Neuronal stem cell (in vitro differentiated cells): ENCODE measurements at regions not wholly inside any gene's neighbourhood (a gene's known extent, or its start where the extent isn't known, plus 50 kb on each side); places are given as distances from the start of the nearest gene placed in this dataset.

Experiments used
- DNase-seq: peaks from one replicate; pipeline ENCODE4 v3.0.0-alpha.2; 2013; ENCODE audit warnings: low spot score
- H2AFZ ChIP-seq: one replicate; pipeline ENCODE4 v1.6.1; 2013; ENCODE audit warnings: mild to moderate bottlenecking, low read length, inconsistent platforms
- H2AK5ac ChIP-seq: 2 replicates; pipeline ENCODE4 v1.6.1; 2013; ENCODE audit warnings: low read depth, mild to moderate bottlenecking, inconsistent platforms, low read length, moderate library complexity, mixed read lengths
- H2BK120ac ChIP-seq: 2 replicates; pipeline ENCODE4 v1.6.1; 2013; ENCODE audit warnings: low read depth, mild to moderate bottlenecking, inconsistent platforms, low read length, moderate library complexity, mixed read lengths
- H2BK12ac ChIP-seq: one replicate; pipeline ENCODE4 v1.6.1; 2013; ENCODE audit warnings: low read length, inconsistent platforms
- H2BK15ac ChIP-seq: 2 replicates; pipeline ENCODE4 v1.6.1; 2013; ENCODE audit warnings: mild to moderate bottlenecking, low read length, inconsistent platforms, mixed read lengths
- H2BK5ac ChIP-seq: one replicate; pipeline ENCODE4 v1.6.1; 2013; ENCODE audit warnings: inconsistent platforms, mild to moderate bottlenecking, low read length, moderate library complexity
- H3K14ac ChIP-seq: one replicate; pipeline ENCODE4 v1.6.1; 2013; ENCODE audit warnings: low read length, inconsistent platforms
- H3K18ac ChIP-seq: 2 replicates; pipeline ENCODE4 v1.6.1; 2013; ENCODE audit warnings: low read length, inconsistent platforms
- H3K23ac ChIP-seq: 2 replicates; pipeline ENCODE4 v1.6.1; 2013; ENCODE audit warnings: low read depth, mild to moderate bottlenecking, mixed read lengths, low read length, inconsistent platforms; ENCODE audit not compliant: poor library complexity
- H3K27ac ChIP-seq: replicated peaks from 3 replicates; pipeline ENCODE4 v1.5.1; 2013; ENCODE audit warnings: low read length, inconsistent platforms
- H3K27me3 ChIP-seq, 3 experiments: 2 replicates each; pipeline ENCODE4 v1.6.1; 2013; ENCODE audit warnings: low read length in 3 of 3, mild to moderate bottlenecking in 2 of 3, inconsistent platforms in 1 of 3, low read depth in 1 of 3, mixed read lengths in 1 of 3, moderate library complexity in 1 of 3; ENCODE audit not compliant: control insufficient read depth in 3 of 3, insufficient read depth in 3 of 3
- H3K36me3 ChIP-seq, 2 donors: replicated peaks in 1 of 2; 2 replicates each; pipeline ENCODE4 v1.6.1; 2013; ENCODE audit warnings: low read length in 2 of 2; ENCODE audit not compliant: control insufficient read depth in 2 of 2, insufficient read depth in 2 of 2
- H3K4ac ChIP-seq: 2 replicates; pipeline ENCODE4 v1.6.1; 2013; ENCODE audit warnings: inconsistent platforms, mild to moderate bottlenecking, low read length, moderate library complexity
- H3K4me1 ChIP-seq, 2 donors: 1 replicate in 1 of 2; 2 replicates in 1 of 2; pipeline ENCODE4 v1.6.1; 2013; ENCODE audit warnings: low read length in 2 of 2, low read depth in 1 of 2; ENCODE audit not compliant: control insufficient read depth in 2 of 2, insufficient read depth in 1 of 2
- H3K4me2 ChIP-seq: one replicate; pipeline ENCODE4 v1.6.1; 2013; ENCODE audit warnings: mild to moderate bottlenecking, low read length, inconsistent platforms; ENCODE audit not compliant: insufficient read depth, poor library complexity, severe bottlenecking
- H3K4me3 ChIP-seq, 2 donors: 2 replicates each; pipeline ENCODE4 v1.5.1; 2013; ENCODE audit warnings: low read length in 2 of 2, mild to moderate bottlenecking in 2 of 2, inconsistent platforms in 1 of 2, moderate library complexity in 1 of 2
- H3K79me1 ChIP-seq: one replicate; pipeline ENCODE4 v1.6.1; 2013; ENCODE audit warnings: low read depth, mild to moderate bottlenecking, inconsistent platforms, low read length, moderate library complexity
- H3K9ac ChIP-seq: one replicate; pipeline ENCODE4 v1.6.1; 2013; ENCODE audit warnings: mild to moderate bottlenecking, low read depth, low read length, inconsistent platforms; ENCODE audit not compliant: poor library complexity
- H3K9me3 ChIP-seq, 2 donors: replicated peaks in 1 of 2; 2 replicates each; pipeline versions ENCODE3 to v1.6.1; 2013; ENCODE audit warnings: low read length in 2 of 2, mild to moderate bottlenecking in 2 of 2, inconsistent platforms in 1 of 2, low read depth in 1 of 2, mixed read lengths in 1 of 2, moderate library complexity in 1 of 2; ENCODE audit not compliant: control insufficient read depth in 2 of 2, insufficient read depth in 1 of 2
- H4K8ac ChIP-seq: one replicate; pipeline ENCODE4 v1.6.1; 2013; ENCODE audit warnings: low read depth, mild to moderate bottlenecking, inconsistent platforms, low read length, moderate library complexity
- H4K91ac ChIP-seq: one replicate; pipeline ENCODE4 v1.6.1; 2013; ENCODE audit warnings: low read length, low read depth, mild to moderate bottlenecking, inconsistent platforms; ENCODE audit not compliant: poor library complexity
- WGBS, 2 donors: extraction: QIAGEN DNeasy Blood & Tissue Kit; methylation state at CpG; one replicate each; pipeline ENCODE4 v1.1.7; 2013; ENCODE audit warnings: missing lambda C conversion rate in 2 of 2, mixed read lengths in 1 of 2; ENCODE audit not compliant: insufficient read length in 2 of 2, insufficient replicate concordance in 1 of 2; ENCODE audit errors: extremely low coverage in 2 of 2; 5-methylcytosine and 5-hydroxymethylcytosine counted together

DNA sequence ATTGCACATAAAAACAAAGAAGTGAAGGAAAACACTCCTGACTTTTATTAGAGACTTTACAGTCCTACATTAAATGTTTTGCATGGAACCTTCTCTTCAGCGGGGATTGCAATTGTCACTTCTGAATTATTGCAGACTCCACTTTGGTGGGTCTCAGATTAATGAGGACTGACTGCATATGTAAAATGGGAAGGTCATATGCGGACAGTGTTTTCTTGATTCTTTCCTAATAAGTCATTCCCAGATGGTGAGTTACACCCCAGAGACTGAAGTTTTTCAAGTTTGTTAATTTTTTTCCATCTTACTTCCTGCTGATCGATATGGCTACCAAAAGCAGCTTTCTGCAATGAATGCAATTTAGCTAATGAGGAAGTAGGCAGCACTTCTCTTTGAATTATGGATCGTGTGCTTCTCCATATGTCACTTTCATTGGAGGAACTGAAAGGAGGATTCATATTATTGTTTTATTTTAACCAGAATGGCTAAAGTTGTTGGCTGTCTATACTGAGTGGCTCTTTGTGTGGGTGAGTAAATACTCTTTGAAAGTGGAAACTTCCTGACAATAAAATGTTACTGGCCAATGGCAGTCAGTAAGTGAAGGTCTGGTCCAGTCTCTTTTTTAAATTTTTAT, 119.3 kb upstream of the CLNK start:
- H2BK12ac ChIP-seq = no peak overlapping the region

DNA sequence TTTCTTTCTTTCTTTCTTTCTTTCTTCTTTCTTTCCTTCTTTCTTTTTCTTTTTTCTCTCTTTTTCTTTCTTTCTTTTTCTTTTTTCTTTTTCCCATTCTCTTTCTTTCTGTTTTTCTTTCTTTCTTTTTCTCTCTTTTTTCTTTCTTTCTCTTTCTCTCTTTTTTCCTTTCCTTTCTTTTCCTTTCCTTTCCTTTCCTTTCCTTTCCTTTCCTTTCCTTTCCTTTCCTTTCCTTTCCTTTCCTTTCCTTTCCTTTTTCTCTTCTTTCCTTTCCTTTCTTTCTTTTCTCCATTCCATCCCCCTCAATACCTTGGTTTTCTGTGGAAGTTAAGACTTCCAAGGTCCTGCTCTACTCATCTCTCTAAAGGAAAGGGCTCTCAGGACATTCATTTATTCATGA, 102.8 kb upstream of the CLNK start:
- no peak overlapping the region for H4K91ac ChIP-seq
- no peak overlapping the region for H3K4ac ChIP-seq
- no peaks in the 10 kb centered on the region for H3K4me1 ChIP-seq
- H3K27ac ChIP-seq = no peak overlapping the region
- no peaks in the 10 kb centered on the region for H3K36me3 ChIP-seq
- no peak overlapping the region for H2BK12ac ChIP-seq
- no peak overlapping the region for H3K4me3 ChIP-seq
- H4K8ac ChIP-seq = no peak overlapping the region
- no peaks in the 10 kb centered on the region for H3K9me3 ChIP-seq
- H2BK120ac ChIP-seq = no peak overlapping the region
- no peak overlapping the region for H3K9ac ChIP-seq
- H2AFZ ChIP-seq = no peak overlapping the region
- DNase-seq = no peak
- no peak overlapping the region for H3K14ac ChIP-seq
- no peak overlapping the region for H2BK15ac ChIP-seq
- H3K23ac ChIP-seq = no peak overlapping the region
- no peak overlapping the region for H3K4me2 ChIP-seq
- H2AK5ac ChIP-seq = no peak overlapping the region
- H3K79me1 ChIP-seq = no peaks in the 10 kb centered on the region
- H2BK5ac ChIP-seq = no peak overlapping the region
- H3K27me3 ChIP-seq = no peaks in the 10 kb centered on the region
- H3K18ac ChIP-seq = no peak overlapping the region

More for the DNA sequence above, 119.3 kb upstream of the CLNK start:
- Histone ChIP-seq H3K14ac (no peak overlapping the region), H2BK15ac (no peak overlapping the region), H3K18ac (no peak overlapping the region), H3K9me3 (peaks cover 0 to 2% of the 10 kb centered on the region in 2 donors), H2AK5ac (no peak overlapping the region), H3K27ac (no peak overlapping the region), H3K4me2 (no peak overlapping the region), H3K9ac (no peak overlapping the region), H3K23ac (no peak overlapping the region), H4K8ac (no peak overlapping the region), H2BK5ac (no peak overlapping the region), H3K4me1 (no peaks in the 10 kb centered on the region), H3K79me1 (no peaks in the 10 kb centered on the region), H3K36me3 (no peaks in the 10 kb centered on the region), H3K4me3 (no peak overlapping the region), H2BK120ac (no peak overlapping the region), H3K4ac (no peak overlapping the region), H4K91ac (no peak overlapping the region), H2AFZ (no peak overlapping the region), H3K27me3 (no peaks in the 10 kb centered on the region)
- no peak for DNase-seq
- WGBS, 2 donors = no CpG with 5 or more reads among the region's 4 CpGs

DNA sequence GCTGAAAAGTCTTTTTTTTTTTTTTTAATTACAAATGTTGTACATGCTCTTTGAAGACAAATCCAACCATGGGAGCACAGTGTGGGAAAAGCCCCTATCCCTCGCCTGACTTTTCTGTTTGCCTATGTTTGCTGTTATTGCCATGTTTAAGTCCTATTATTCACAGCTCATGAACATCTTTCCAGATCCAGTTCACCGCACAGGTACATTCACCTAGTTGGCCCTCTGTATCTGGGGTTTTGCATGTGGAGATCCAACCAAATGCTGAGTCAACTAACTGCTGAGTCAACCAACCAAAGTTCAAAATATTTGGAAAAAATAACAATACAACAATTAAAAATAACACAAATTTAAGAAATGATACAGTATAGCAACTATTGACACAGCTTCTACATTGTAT, 100.1 kb upstream of the CLNK start:
- Histone ChIP-seq H4K8ac (no peak overlapping the region), H3K14ac (no peak overlapping the region), H3K4ac (no peak overlapping the region)

DNA sequence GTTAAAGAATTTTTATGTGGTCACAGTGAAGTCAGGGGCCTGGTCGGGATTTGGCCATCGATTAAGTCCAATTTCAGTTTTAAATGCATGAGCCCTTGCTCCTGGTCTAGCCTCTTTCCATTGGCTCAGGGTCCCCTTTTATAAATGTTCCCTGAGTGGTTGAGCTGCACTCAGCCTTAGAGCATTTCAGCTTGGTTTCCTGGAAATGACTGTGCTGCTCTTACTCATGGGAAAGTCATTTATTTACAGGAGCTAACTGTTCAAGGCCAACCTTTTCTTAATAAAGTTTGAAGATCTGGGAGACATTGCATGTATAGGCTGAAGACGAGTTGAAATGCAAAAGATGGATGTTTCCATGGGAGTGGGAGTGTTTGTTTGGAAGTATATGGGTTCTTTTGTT, 98.8 kb upstream of the CLNK start:
- no peak overlapping the region for H3K14ac ChIP-seq
- no peak for DNase-seq
- H3K36me3 ChIP-seq = no peaks in the 10 kb centered on the region
- no peak overlapping the region for H3K4me2 ChIP-seq
- H2AK5ac ChIP-seq = no peak overlapping the region
- no peak overlapping the region for H3K23ac ChIP-seq
- H2BK15ac ChIP-seq = no peak overlapping the region
- no peak overlapping the region for H3K27ac ChIP-seq
- H2BK5ac ChIP-seq = no peak overlapping the region
- no peak overlapping the region for H3K9ac ChIP-seq
- H3K4me3 ChIP-seq = no peak overlapping the region
- H4K8ac ChIP-seq = no peak overlapping the region
- no peak overlapping the region for H2BK120ac ChIP-seq
- no peaks in the 10 kb centered on the region for H3K4me1 ChIP-seq
- no peak overlapping the region for H3K18ac ChIP-seq
- H2BK12ac ChIP-seq = no peak overlapping the region
- no peak overlapping the region for H2AFZ ChIP-seq
- no peaks in the 10 kb centered on the region for H3K27me3 ChIP-seq
- H3K9me3 ChIP-seq = no peaks in the 10 kb centered on the region
- no peak overlapping the region for H4K91ac ChIP-seq
- no CpG with 5 or more reads among the region's 3 CpGs for WGBS, 2 donors
- H3K79me1 ChIP-seq = no peaks in the 10 kb centered on the region
- H3K4ac ChIP-seq = no peak overlapping the region

More for the DNA sequence above, 100.1 kb upstream of the CLNK start:
- no peaks in the 10 kb centered on the region for H3K36me3 ChIP-seq
- no peaks in the 10 kb centered on the region for H3K79me1 ChIP-seq
- H3K27me3 ChIP-seq = no peaks in the 10 kb centered on the region
- H3K9ac ChIP-seq = no peak overlapping the region
- no peak overlapping the region for H3K4me3 ChIP-seq
- no peak overlapping the region for H3K18ac ChIP-seq
- no CpG with 5 or more reads among the region's 2 CpGs for WGBS, 2 donors
- no peaks in the 10 kb centered on the region for H3K4me1 ChIP-seq
- H2BK15ac ChIP-seq = no peak overlapping the region
- H2BK5ac ChIP-seq = no peak overlapping the region
- H3K4me2 ChIP-seq = no peak overlapping the region
- H2AFZ ChIP-seq = no peak overlapping the region
- no peak for DNase-seq
- no peaks in the 10 kb centered on the region for H3K9me3 ChIP-seq
- no peak overlapping the region for H3K27ac ChIP-seq
- no peak overlapping the region for H2BK12ac ChIP-seq
- H3K23ac ChIP-seq = no peak overlapping the region
- H2BK120ac ChIP-seq = no peak overlapping the region
- H4K91ac ChIP-seq = no peak overlapping the region
- H2AK5ac ChIP-seq = no peak overlapping the region
